DOHH2 (cell line): ENCODE measurements at regions not wholly inside any gene's neighbourhood (a gene's known extent, or its start where the extent isn't known, plus 50 kb on each side); places are given as distances from the start of the nearest gene placed in this dataset.

Experiments
- CTCF ChIP-seq: fragments of 200-600 bp; sonication (generic); IDR thresholded peaks from one replicate; pipeline ENCODE4 v1.5.1; 2014; ENCODE audit warnings: antibody characterized with exemption, mild to moderate bottlenecking, low read depth, low read length; ENCODE audit not compliant: poor library complexity, severe bottlenecking
- EZH2phosphoT487 ChIP-seq: fragments of 200-600 bp; sonication (generic); IDR thresholded peaks from 2 replicates; pipeline ENCODE4 v1.6.1; 2017; ENCODE audit warnings: borderline replicate concordance, mild to moderate bottlenecking, antibody characterized with exemption, low read length, moderate library complexity, mixed read lengths

GRCh38 chr6:90816764-90817163 lies 229.9 kb upstream of the MAP3K7 start:
- TF ChIP-seq CTCF (no peak), EZH2phosphoT487 (no peak)
